Naive thymus-derived CD4-positive, alpha-beta T cell (primary cell): ENCODE measurements at regions not wholly inside any gene's neighbourhood (a gene's known extent, or its start where the extent isn't known, plus 50 kb on each side); places are given as distances from the start of the nearest gene placed in this dataset.

ENCODE experiments used
- ATAC-seq: fragments of 150-1000 bp; cut with Tn5 transposase; 2 replicates; pipeline ENCODE4 v1.10.0; 2021; ENCODE audit warnings: mild to moderate bottlenecking, moderate library complexity
- CTCF ChIA-PET: fragments of 350-600 bp; sonication (Branson Sonifier 250); formaldehyde crosslinking; loops from one replicate; lab custom pipeline; 2021; ENCODE audit warnings: antibody characterized with exemption; lab: Charles Lee
- POLR2A ChIA-PET: fragments of 350-600 bp; sonication (Branson Sonifier 250); formaldehyde crosslinking; loops from one replicate; lab custom pipeline; 2021; ENCODE audit warnings: antibody characterized with exemption, inconsistent platforms; lab: Charles Lee
- DNase-seq, 9 donors: peaks; one replicate each; pipeline versions ENCODE4 v3.0.0 to v3.0.0-alpha.2; 2020 to 2022; ENCODE audit warnings: mixed read lengths in 1 of 9
- H3K27ac ChIP-seq: one replicate; pipeline ENCODE4 v1.7.0; 2013; ENCODE audit warnings: mild to moderate bottlenecking, low read depth, low read length, moderate library complexity
- H3K27me3 ChIP-seq, 2 donors: one replicate each; pipeline ENCODE4 v1.7.0; 2013; ENCODE audit warnings: low read length in 2 of 2, mild to moderate bottlenecking in 2 of 2, moderate library complexity in 2 of 2; ENCODE audit not compliant: control insufficient read depth in 2 of 2, insufficient read depth in 2 of 2
- H3K36me3 ChIP-seq, 3 experiments: 1 replicate in 2 of 3; 2 replicates in 1 of 3; pipeline ENCODE4 v1.7.0; 2013; ENCODE audit warnings: low read length in 3 of 3, mild to moderate bottlenecking in 3 of 3, moderate library complexity in 1 of 3; ENCODE audit not compliant: insufficient read depth in 3 of 3, control insufficient read depth in 2 of 3
- H3K4me1 ChIP-seq, 2 donors: one replicate each; pipeline ENCODE4 v1.7.0; 2013; ENCODE audit warnings: low read length in 2 of 2, mild to moderate bottlenecking in 2 of 2, moderate library complexity in 1 of 2; ENCODE audit not compliant: control insufficient read depth in 2 of 2, insufficient read depth in 2 of 2
- H3K4me3 ChIP-seq: 2 replicates; pipeline ENCODE4 v1.7.0; 2013; ENCODE audit warnings: mild to moderate bottlenecking, low read length
- H3K9me3 ChIP-seq, 3 experiments: 1 replicate in 2 of 3; 2 replicates in 1 of 3; pipeline ENCODE4 v1.7.0; 2013; ENCODE audit warnings: low read length in 3 of 3; ENCODE audit not compliant: control insufficient read depth in 2 of 3
- H3K27ac Mint-ChIP-seq, 9 donors: one replicate each; pipeline ENCODE4 v1.8.0; 2020 to 2022; ENCODE audit warnings: mixed read lengths in 9 of 9, mild to moderate bottlenecking in 8 of 9, moderate library complexity in 5 of 9, inconsistent platforms in 2 of 9
- H3K27me3 Mint-ChIP-seq, 5 donors: one replicate each; pipeline ENCODE4 v1.8.0; 2021 to 2022; ENCODE audit warnings: mixed read lengths in 5 of 5, mild to moderate bottlenecking in 1 of 5
- H3K36me3 Mint-ChIP-seq, 5 donors: one replicate each; pipeline ENCODE4 v1.8.0; 2020 to 2022; ENCODE audit warnings: mixed read lengths in 5 of 5, mild to moderate bottlenecking in 3 of 5, inconsistent platforms in 1 of 5
- H3K4me1 Mint-ChIP-seq, 7 donors: one replicate each; pipeline ENCODE4 v1.8.0; 2020 to 2022; ENCODE audit warnings: mixed read lengths in 7 of 7, mild to moderate bottlenecking in 3 of 7, inconsistent platforms in 1 of 7
- H3K4me3 Mint-ChIP-seq, 10 donors: one replicate each; pipeline ENCODE4 v1.8.0; 2020 to 2022; ENCODE audit warnings: mild to moderate bottlenecking in 10 of 10, mixed read lengths in 10 of 10, moderate library complexity in 6 of 10, inconsistent platforms in 2 of 10
- H3K9me3 Mint-ChIP-seq, 11 donors: one replicate each; pipeline ENCODE4 v1.8.0; 2020 to 2022; ENCODE audit warnings: mixed read lengths in 11 of 11, mild to moderate bottlenecking in 4 of 11, inconsistent platforms in 1 of 11, moderate library complexity in 1 of 11
- intact Hi-C, 2 donors: fragments of 100-400 bp; cut with micrococcal nuclease; formaldehyde crosslinking; loops; one replicate each; pipeline ENCODE4 v1.15.1; 2023

- Histone ChIP-seq H3K4me3 (no peak overlapping the region), H3K4me1 (no peaks in the 10 kb centered on the region), H3K27ac (no peak overlapping the region), H3K9me3 (no peaks in the 10 kb centered on the region), H3K36me3 (no peaks in the 10 kb centered on the region), H3K27me3 (no peaks in the 10 kb centered on the region)
- ChIA-PET CTCF (interaction anchor here (0.7 kb wide), 1 partner anchor 23 kb away, joined by 4 read pairs; no protein-coding TSS in a partner anchor), POLR2A (no interaction called here)
- H3K36me3 Mint-ChIP-seq = peaks cover 0 to 5% (median 0%) of the 10 kb centered on the region in 5 donors
- ATAC-seq (peak; percentile 57), DNase-seq (no peak)
- H3K4me3 Mint-ChIP-seq = no peak overlapping the region
- no peaks in the 10 kb centered on the region for H3K9me3 Mint-ChIP-seq
- intact Hi-C loops = no loop called here
- peaks cover 0 to 4% (median 0%) of the 10 kb centered on the region in 5 donors for H3K27me3 Mint-ChIP-seq
- no peaks in the 10 kb centered on the region for H3K4me1 Mint-ChIP-seq
- no peak overlapping the region for H3K27ac Mint-ChIP-seq
Measured at GRCh38 chr4:74654230-74654681, 140.1 kb downstream of the BTC start.

GRCh38 chr4:74656596-74656995 lies 137.7 kb downstream of the BTC start:
- Mint-ChIP-seq H3K27me3 (peaks cover 0 to 4% (median 0%) of the 10 kb centered on the region in 5 donors), H3K36me3 (peaks cover 0 to 5% (median 0%) of the 10 kb centered on the region in 5 donors), H3K9me3 (no peaks in the 10 kb centered on the region), H3K4me1 (no peaks in the 10 kb centered on the region), H3K27ac (no peak overlapping the region), H3K4me3 (no peak overlapping the region)
- intact Hi-C loops = no loop called here
- ChIA-PET POLR2A (no interaction called here), CTCF (no interaction called here)
- Histone ChIP-seq H3K4me3 (no peak overlapping the region), H3K36me3 (no peaks in the 10 kb centered on the region), H3K27ac (no peak overlapping the region), H3K4me1 (no peaks in the 10 kb centered on the region), H3K9me3 (no peaks in the 10 kb centered on the region), H3K27me3 (no peaks in the 10 kb centered on the region)
- no peak for DNase-seq
- ATAC-seq = no peak

GRCh38 chr4:74658116-74658515 lies 136.2 kb downstream of the BTC start:
- Mint-ChIP-seq H3K27me3 (peaks cover 0 to 9% (median 2%) of the 10 kb centered on the region in 5 donors), H3K27ac (no peak overlapping the region), H3K36me3 (peaks cover 0 to 5% (median 0%) of the 10 kb centered on the region in 5 donors), H3K9me3 (no peaks in the 10 kb centered on the region), H3K4me1 (no peaks in the 10 kb centered on the region), H3K4me3 (no peak overlapping the region)
- Histone ChIP-seq H3K36me3 (no peaks in the 10 kb centered on the region), H3K27me3 (no peaks in the 10 kb centered on the region), H3K27ac (no peak overlapping the region), H3K4me1 (no peaks in the 10 kb centered on the region), H3K9me3 (no peaks in the 10 kb centered on the region), H3K4me3 (no peak overlapping the region)
- ATAC-seq (no peak), DNase-seq (no peak)
- POLR2A ChIA-PET = interaction anchor here (0.8 kb wide), 1 partner anchor 34 kb away, joined by 3 read pairs; no protein-coding TSS in a partner anchor
- CTCF ChIA-PET = no interaction called here
- intact Hi-C loops = no loop called here

GRCh38 chr4:74659576-74660411 lies 134.5 kb downstream of the BTC start:
- ChIA-PET POLR2A (no interaction called here), CTCF (no interaction called here)
- ATAC-seq = peak; percentile 60
- no peak overlapping the region for H3K27ac Mint-ChIP-seq
- Histone ChIP-seq H3K27me3 (no peaks in the 10 kb centered on the region), H3K9me3 (no peaks in the 10 kb centered on the region), H3K27ac (no peak overlapping the region), H3K36me3 (no peaks in the 10 kb centered on the region), H3K4me1 (no peaks in the 10 kb centered on the region), H3K4me3 (no peak overlapping the region)
- intact Hi-C loops = no loop called here
- DNase-seq = no peak
- no peaks in the 10 kb centered on the region for H3K4me1 Mint-ChIP-seq
- H3K36me3 Mint-ChIP-seq = peaks cover 0 to 5% (median 0%) of the 10 kb centered on the region in 5 donors
- no peak overlapping the region for H3K4me3 Mint-ChIP-seq
- H3K27me3 Mint-ChIP-seq = peaks cover 0 to 15% (median 2%) of the 10 kb centered on the region in 5 donors
- H3K9me3 Mint-ChIP-seq = no peaks in the 10 kb centered on the region

- H3K4me1 ChIP-seq = no peaks in the 10 kb centered on the region
- H3K9me3 ChIP-seq = no peaks in the 10 kb centered on the region
- no peak overlapping the region for H3K27ac Mint-ChIP-seq
- intact Hi-C loops = no loop called here
- ChIA-PET POLR2A (no interaction called here), CTCF (no interaction called here)
- no peaks in the 10 kb centered on the region for H3K4me1 Mint-ChIP-seq
- no peaks in the 10 kb centered on the region for H3K9me3 Mint-ChIP-seq
- ATAC-seq (no peak), DNase-seq (no peak)
- H3K27me3 ChIP-seq = no peaks in the 10 kb centered on the region
- no peak overlapping the region for H3K4me3 ChIP-seq
- peaks cover 0 to 15% (median 5%) of the 10 kb centered on the region in 5 donors for H3K27me3 Mint-ChIP-seq
- H3K36me3 Mint-ChIP-seq = peaks cover 0 to 5% (median 0%) of the 10 kb centered on the region in 5 donors
- no peaks in the 10 kb centered on the region for H3K36me3 ChIP-seq
- H3K4me3 Mint-ChIP-seq = no peak overlapping the region
- no peak overlapping the region for H3K27ac ChIP-seq
Measured at GRCh38 chr4:74660866-74661265, 133.5 kb downstream of the BTC start.

GRCh38 chr4:74661427-74662201 lies 132.7 kb downstream of the BTC start:
- Mint-ChIP-seq H3K36me3 (peaks cover 0 to under 1% (median 0%) of the 10 kb centered on the region in 5 donors), H3K27ac (no peak overlapping the region), H3K4me3 (no peak overlapping the region), H3K9me3 (no peaks in the 10 kb centered on the region), H3K27me3 (peaks cover 0 to 15% (median 5%) of the 10 kb centered on the region in 5 donors), H3K4me1 (no peaks in the 10 kb centered on the region)
- Histone ChIP-seq H3K27ac (no peak overlapping the region), H3K27me3 (no peaks in the 10 kb centered on the region), H3K9me3 (no peaks in the 10 kb centered on the region), H3K4me1 (no peaks in the 10 kb centered on the region), H3K4me3 (no peak overlapping the region), H3K36me3 (no peaks in the 10 kb centered on the region)
- ChIA-PET POLR2A (no interaction called here), CTCF (no interaction called here)
- intact Hi-C loops = no loop called here
- no peak for ATAC-seq
- DNase-seq = no peak
